GM18907 (cell line): ENCODE measurements at regions not wholly inside any gene's neighbourhood (a gene's known extent, or its start where the extent isn't known, plus 50 kb on each side); places are given as distances from the start of the nearest gene placed in this dataset.

Experiments
- ATAC-seq: cut with Tn5 transposase; IDR thresholded peaks from one replicate; pipeline ENCODE4 v1.9.1; 2021; ENCODE audit warnings: mild to moderate bottlenecking, moderate library complexity; ENCODE audit not compliant: unreplicated experiment

DNA sequence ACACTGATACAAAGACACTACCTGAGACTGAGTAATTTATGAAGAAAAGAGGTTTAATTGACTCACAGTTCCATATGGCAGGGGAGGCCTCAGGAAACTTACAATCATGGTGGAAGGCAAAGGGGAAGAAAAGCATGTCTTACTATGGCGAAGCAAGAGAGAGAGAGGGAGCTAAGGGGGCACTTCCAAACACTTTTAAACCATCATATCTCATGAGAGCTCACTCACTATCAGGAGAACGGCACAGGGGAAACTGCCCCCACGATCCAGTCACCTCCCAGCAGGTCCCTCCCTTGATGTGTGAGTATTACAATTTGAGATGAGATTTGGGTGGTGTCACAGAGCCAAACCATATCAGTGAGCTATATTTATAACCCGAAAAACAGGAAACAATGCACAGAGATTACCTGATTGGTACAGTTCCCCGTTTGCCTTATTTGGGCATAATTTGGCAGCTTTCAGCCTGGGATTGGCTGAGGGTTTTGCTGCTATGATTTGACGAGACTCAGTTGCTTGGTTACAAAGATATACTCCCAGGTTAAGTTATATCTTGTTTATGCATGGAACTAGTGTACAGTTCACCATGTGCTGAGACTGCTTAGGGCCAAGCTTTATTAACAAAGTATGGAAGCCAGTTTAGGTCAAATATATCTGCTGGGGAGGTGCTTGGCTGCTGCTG is 184.2 kb downstream of the NR2F2 start:
- ATAC-seq: no peak

DNA sequence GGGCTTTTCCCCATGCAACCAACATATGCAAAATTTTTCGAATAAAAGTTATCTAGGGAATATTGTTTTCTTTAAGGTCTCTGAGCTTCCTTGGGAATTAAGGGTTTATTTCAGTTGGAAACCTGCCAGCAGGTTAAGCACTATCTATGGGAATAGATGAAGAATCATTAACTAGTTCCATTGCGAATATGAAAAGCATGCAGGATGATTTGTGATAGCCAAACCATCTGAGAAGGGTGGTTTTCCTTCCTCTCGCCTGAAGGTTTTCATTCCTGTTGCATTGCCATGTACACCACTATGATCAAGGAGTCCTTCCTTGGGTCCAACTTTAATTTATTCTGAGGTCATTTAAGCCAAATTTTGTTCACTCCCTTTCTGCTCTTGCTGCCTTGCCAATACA is 184.9 kb downstream of the NR2F2 start:
- ATAC-seq: no peak

DNA sequence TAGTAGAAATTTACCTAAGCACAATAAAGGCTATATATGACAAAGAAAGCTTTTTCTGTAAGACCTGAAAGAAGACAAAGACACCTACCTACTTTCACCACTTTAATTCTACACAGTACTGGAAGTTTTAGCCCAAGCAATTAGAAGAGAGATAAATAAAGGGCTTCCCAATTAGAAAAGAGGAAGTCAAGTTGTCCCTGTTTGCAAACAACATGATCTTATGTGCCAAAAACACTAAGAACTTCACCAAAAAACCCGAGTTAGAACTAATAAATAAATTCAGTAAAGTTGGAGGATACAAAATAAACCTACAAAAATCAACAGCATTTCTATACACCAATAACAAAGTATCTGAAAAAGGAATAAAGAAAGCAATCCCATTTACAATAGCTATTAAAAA is 190.9 kb downstream of the NR2F2 start:
- no peak for ATAC-seq

DNA sequence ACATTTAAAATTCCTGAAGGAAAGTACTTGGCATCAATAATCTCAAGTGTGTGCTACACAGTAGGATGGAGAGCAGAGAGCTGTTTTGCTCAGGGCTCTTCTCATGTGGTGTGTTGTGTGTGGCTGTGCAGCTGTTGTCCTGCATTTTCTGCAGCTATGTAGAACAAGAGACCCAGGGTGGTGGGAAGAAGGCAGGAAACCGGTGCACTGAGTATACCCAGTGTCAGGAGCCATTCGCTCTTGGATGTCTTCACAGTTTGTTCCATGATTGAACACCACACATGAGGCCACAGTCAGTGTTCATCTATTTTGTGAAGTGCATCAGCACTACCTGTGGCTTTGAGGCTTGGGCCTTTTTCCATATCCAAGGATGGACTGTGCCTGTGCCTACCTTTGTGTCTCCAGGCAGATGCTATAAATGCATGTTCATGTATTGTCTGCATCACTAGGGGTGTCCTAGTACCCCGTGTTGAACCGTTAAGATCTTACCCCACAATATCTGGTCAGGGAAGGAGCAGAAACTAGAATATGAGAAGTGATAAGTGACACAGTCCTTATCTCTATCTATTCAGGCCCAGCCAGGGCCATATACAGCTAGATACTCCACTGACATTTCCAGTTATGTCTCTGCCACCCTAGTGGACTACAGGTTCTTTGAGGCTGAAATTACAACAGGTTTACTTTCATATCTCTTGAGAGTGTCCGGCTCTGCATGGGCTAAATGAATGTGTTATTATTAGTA is 194.3 kb downstream of the NR2F2 start:
- no peak for ATAC-seq

DNA sequence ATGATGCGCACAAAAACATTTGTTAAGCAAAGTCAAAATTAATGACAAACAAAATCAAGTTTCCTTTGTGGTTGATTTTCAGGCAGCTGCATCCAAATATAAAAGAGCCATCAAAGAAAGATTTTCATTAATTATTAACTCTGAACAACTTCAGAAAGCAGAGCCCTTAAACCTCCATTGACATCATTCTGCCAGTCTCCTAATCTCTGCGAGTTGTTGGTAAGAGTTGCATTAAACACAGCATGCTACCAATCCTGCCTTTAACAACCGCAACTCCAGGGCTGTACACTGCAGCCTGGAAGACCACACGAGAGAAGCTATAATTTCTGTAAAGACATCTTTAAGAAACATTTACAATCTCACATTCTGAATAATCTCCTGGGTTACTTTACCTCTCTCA is 204.6 kb downstream of the NR2F2 start:
- no peak for ATAC-seq

DNA sequence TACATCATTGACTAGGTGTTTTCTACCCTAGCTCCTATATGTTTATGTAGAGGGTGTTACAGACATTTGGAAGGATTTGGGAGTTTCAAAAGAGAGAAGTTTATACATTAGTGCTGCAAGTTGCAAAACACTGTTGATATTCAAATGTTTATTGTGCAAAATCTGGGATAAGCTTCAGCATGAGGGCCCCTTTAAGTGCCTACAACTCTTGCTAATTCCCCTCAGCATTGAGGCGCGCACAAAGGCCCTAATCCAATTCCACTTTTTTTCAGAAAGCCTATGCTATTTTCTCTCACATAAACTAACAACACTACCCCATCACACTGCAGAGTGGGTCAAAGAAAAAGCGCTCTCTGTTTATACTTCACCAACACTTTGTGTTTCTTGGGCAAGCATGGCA is 208.0 kb downstream of the NR2F2 start:
- no peak for ATAC-seq

DNA sequence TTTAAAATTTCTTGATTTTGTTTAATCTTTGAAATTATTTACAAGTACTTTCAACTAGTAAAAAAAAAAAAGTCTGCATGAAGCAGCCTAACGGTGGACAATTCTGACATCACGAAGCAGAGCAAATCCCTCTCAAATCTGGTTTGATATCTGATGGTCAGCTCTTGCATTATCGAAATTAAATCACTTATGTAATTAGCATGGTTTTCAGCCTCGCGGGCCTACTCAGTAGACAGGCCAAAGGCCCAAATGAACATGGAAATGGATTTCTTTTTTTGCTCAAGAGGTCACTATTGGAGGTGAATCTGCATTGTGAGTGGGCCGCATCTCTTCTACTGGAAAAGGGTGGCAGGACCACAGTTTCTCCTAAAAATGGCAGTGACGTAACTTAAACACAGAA is 209.8 kb downstream of the NR2F2 start:
- no peak for ATAC-seq

DNA sequence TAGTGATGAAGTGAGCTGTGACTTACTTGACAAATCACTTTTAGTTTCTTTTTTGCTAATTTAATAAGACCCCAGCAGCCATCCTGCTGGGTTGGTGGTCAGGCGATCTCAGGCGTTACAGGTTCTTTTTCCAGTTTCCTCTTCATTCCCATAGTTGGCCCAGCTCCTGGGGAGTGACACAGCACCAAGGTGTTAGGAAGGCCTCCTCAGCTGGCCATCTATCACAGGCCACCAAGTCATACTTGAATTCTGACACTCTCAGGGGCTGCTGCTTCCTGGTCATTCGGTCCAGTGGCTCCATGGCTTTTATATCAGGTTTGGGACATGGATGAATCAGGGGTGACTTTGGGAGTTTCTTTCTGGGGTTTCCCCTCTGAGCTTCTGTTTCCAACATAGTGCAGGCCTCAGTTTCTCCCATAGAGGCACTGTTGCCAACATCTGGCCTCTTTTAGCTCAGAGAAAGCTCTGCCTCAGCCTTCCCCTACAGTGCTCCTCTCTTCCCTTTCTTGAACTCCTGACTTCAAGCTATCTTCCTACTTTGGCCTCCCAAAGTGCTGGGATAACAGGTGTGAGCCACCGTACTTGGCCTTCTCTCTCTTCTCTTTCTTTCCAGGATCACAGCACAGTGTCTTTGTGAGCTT is 211.8 kb downstream of the NR2F2 start:
- no peak for ATAC-seq

DNA sequence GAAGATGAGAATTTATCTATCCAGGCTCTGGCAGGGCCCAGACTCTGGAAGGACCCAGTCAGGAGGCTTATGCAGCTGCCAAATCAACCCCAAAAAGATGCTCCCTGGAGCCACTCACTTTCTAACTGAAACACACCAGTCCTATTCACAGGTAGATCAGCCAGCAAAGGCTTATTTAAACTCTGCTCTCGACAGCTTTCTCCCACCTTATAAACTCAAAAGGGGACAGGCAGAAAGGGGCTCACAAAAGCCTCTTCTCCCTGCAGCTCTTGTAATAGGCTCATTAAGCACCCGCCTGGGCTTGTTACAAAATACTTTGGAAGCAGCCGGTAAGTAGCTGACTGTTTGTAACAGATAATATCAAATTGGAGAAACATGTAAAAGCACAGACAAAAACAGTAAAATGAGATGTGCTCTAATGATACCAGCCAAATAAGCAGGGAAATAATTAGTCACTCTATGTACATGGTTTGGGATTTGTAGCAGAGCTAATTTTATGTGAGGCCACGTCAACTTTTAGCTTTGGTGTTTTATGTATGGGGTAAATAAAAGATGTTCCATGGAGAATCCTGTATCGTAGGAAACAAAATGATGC is 213.8 kb downstream of the NR2F2 start:
- no peak for ATAC-seq

DNA sequence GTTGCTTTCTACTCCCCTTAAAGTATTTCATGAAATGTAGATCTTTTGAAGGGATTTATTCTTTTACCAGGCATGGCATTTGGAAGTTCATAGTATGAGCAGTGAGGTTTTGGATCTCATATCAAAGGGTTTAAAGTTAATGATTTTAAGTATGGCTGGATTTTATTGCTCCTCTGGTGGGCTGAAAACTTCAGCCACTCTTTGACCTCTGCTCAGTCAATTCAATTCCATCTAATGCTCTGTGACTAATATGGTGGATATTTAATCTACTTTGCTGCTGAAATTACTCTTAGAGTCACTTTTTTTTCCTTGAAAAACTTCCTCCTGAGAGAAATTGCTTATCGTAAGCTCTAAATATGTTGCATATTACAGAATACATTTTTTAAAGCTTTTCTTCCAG is 218.6 kb downstream of the NR2F2 start:
- no peak for ATAC-seq

DNA sequence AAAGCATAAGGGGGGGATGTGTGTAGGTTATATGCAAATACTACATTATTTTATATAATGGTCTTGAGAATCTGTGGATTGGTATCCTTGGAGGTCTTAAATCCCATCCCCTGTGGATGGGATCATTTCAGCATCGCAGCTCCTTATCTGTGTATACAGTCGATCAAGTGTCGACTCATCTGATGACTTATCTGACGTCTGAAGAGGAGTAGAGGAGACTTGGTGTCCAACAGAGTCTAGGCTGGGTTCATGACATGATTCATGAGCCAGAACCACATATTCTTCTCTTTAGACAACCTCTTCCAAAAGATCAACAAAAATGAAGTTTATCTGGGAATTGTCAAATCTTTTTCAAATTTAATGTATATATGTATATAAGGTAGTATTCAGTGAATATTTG is 220.7 kb downstream of the NR2F2 start:
- ATAC-seq: no peak

DNA sequence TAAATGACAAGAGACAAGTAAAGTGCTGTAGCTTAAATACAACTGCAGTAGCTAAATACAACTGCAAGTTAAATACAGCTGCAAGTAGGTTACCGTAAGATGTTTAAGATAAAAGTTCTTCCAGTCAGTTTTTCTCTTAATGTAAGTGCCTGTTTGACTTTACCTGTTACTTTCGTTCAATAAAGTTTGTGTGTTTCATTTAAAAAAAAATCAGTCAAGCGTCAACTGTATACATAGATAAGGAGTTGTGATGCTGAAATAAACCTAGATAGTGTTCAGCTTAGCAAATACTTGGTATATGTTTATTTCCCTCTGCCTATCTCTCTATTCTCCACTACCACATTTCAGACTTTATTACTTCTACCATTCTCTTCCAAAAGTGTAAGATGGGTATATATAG is 221.2 kb downstream of the NR2F2 start:
- ATAC-seq: no peak

DNA sequence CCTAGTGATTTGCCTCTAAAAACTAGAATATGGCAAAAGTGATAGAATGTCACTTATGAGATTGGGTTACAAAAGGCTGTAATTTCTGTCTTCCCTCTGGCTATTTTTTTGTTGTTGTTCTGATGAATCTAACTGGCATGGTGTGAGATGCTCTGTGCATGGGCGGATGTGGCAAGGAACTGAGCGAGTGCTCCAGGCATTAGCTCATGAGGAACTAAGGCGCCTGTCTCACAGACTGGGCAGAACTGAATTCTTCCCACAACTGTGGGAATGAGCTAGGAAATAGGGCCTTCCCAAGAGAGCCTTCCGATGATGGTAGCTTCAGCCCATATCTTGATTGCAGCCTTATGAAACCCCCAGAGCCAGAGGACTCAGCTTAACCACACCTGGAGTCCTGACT is 222.5 kb downstream of the NR2F2 start:
- no peak for ATAC-seq

DNA sequence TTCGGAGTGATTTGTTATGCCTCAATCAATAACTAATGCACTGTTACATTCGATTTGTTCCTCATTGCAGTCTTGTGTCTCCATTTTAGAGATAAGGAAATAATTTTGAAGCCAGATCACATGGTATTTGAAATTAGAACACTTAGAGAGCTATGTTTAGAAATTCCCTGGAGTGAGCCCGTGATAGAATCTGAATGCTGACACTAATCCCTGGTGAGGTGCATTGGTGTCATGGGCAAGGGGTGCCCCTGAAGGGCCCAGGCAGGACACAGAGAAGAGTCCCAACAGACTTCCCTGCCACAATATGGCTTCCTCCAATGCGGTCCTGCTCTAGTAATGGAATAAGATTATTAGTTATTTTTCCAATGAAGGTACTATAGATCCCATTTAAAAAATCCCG is 223.0 kb downstream of the NR2F2 start:
- no peak for ATAC-seq

DNA sequence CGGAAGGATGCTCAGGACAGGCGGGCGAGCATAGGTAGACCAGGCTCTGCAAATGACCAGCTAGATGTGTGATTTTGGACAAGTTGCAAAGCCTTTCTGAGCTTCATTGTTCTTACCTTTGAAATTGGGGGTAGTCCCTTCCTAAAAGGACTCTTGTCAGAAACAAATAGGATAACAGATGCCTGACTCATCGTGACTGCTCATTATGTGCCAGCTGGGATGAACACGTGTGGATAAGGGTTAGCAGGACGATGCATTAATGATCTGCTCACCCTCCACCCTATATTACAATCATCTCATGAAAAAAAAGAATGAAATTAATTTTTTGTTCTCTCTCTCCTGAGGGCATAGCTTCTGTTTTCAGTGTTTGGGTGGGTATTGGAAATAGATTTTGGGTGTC is 223.4 kb downstream of the NR2F2 start:
- no peak for ATAC-seq

DNA sequence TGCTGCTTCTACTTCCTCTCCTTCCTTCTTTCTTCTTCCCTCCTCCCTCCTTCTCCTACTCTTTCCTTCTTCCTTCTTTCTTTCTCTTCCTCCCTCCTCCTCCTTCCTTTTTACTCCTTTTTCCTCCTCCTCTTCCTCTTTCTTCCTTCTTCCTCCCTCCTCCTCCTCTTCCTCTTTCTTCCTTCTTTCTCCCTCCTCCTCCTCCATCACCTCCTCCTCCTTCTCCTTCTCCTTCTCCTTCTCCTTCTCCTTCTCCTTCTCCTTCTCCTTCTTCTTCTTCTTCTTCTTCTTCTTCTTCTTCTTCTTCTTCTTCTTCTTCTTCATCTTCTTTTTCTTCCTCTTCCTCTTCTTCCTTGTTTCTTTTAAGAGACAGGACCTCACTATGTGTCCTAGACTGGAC is 224.0 kb downstream of the NR2F2 start:
- ATAC-seq: no peak

DNA sequence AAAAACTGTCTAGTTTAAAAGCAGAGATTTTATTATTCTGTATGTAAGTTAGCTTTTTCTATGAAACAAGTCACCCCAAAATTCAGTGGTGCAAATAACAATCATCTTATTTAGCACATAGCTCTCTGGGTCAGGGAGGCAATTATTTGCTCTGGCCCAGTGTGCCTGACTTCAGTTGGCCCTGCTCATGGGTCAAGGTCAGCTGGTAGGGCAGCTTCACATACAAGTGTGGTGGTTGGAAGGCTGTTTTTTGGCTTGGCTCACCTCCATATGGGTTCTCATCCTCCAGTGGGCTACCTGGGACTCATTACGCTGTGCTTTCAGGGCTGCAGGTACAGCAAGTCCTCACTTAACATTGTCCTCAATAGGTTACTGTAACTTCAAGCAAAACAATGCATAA is 228.6 kb downstream of the NR2F2 start:
- ATAC-seq: no peak

DNA sequence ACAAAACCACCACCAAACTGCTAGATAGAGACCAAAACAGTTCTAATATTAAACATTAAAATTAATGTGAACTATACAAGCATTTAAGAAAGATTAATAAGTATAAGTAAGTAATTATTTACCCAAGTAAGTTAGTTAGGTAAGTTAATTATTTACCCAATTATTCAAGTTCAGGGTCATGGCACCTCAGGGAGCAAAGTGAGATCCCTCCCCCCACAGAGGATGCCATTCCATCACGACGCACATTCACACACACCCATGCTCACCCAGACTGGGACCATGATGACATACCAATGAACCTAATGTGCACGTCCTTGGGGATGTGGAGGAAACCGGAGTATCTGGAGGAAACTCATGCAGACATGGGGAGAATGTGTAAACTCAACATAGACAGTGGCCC is 229.1 kb downstream of the NR2F2 start:
- ATAC-seq: no peak

DNA sequence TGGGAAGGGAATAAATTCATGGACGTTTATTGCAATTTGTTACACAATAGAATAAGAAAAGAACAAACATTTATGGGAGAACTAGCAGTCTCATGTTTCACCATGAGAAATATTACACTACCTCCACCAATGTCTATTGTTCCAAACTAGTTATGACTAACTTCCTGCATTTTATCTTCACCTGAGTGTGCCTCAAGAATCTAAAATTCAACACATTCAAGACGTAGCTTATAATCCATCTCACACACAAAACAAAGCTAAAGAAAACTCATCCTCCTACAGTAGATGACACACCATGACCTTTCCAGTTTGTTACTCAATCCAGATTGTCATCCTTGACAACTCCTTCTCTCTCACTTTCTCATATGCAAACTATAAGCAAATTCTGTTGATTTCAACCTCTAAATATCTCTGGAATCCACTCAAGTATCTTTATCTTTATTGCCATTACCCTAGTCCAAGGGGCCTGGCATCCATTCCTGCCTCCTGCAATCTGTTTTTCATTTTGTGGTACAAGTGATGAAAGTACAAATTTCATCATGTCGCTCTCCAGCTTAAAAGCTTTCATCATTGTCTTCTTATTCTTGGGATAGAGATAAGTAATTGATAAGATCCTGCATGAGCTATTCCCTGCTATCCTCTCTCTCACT is 229.9 kb downstream of the NR2F2 start:
- no peak for ATAC-seq

DNA sequence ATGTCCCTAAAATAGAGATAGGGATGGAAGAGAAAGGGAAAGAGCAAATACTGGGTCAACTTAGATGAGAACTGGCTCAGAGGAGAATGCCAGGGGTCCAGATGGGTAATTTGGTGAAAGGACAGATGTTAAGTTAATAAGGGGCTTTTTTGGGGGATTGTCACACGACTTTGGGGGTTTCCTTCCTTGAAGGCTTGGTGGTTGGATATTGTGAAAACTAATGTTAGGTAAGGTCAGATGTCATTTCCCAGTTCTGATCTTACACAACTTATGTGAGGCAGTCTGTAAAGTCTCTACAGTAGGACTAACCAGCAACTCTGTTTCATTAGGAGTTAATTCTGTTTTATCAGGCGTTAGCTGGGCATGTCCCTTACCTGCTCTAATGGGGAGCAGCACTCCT is 231.1 kb downstream of the NR2F2 start:
- no peak for ATAC-seq

DNA sequence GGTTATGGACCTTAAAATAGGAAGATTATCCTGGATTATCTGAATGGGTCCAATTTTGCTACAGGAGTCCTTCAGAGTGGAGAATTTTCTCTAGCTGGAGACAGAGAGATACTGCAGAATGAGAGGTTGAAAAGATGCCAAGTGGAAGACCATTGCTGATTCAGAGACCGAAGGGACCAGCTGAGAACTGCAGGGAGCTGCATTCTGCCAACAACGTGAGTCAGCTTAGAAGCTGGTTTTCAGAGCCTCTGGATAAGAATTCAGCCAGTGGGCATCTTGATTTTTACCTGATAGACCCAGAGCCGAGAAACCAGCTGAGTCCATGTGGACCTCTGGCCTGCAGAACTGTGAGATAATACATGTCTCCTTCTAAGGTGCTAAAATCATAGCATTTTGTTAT is 234.0 kb downstream of the NR2F2 start:
- no peak for ATAC-seq
